ENCODE measurements at regions not wholly inside any gene's neighbourhood (a gene's known extent, or its start where the extent isn't known, plus 50 kb on each side); places are given as distances from the start of the nearest gene placed in this dataset.
A peak's percentile ranks its signal among the peaks of the same experiment; 100 is the strongest.

- H3K36me3 ChIP-seq, result no peaks in the 10 kb centered on the region
- no peak for DNase-seq
- WGBS, 2 donors (ENCODE audit: low coverage in 1 of 2), result 81 to 83% methylated on average over 1 of the region's 1 CpG
- TF ChIP-seq POLR2A (IDR thresholded peaks at IDR 0.05) (no peak), CTCF (IDR thresholded peaks at IDR 0.05) (no peak), EP300 (IDR thresholded peaks at IDR 0.05; ENCODE audit: low read depth) (no peak), POLR2AphosphoS5 (IDR thresholded peaks at IDR 0.05) (no peak)
- no peaks in the 10 kb centered on the region for H3K27me3 ChIP-seq
- in situ Hi-C loops (cut with MboI; ENCODE audit: low pct_ligation_motif_present in 1 of 4, low pct_unique_long_range_greater_than_20kb in 1 of 4, low sequenced_read_pairs in 3 of 4) (no loop called here), intact Hi-C loops (cut with DNase I; ENCODE audit: low total_unique reads) (no loop called here)
- no peaks in the 10 kb centered on the region for H3K9me3 ChIP-seq
- H3K27ac ChIP-seq, result no peak overlapping the region
- H3K4me1 ChIP-seq, result peaks cover 0 to 15% (median 5%) of the 10 kb centered on the region in 4 donors
- H3K4me3 ChIP-seq, result no peak overlapping the region
Observed at GRCh38 chr11:112793416-112793815, 167.8 kb upstream of the NCAM1 start.

- Histone ChIP-seq H3K27me3 (no peaks in the 10 kb centered on the region), H3K27ac (peak overlapping the region in 3 of 4 donors; percentile 3 to 58 (median 32)), H3K36me3 (no peaks in the 10 kb centered on the region), H3K4me1 (peaks cover 0 to 15% (median 5%) of the 10 kb centered on the region in 4 donors), H3K4me3 (no peak overlapping the region), H3K9me3 (no peaks in the 10 kb centered on the region)
- intact Hi-C loops (cut with DNase I; ENCODE audit: low total_unique reads), result no loop called here
- no peak for TF ChIP-seq POLR2A (IDR thresholded peaks at IDR 0.05)
- no peak for TF ChIP-seq POLR2AphosphoS5 (IDR thresholded peaks at IDR 0.05)
- TF ChIP-seq CTCF (IDR thresholded peaks at IDR 0.05), result no peak
- in situ Hi-C loops (cut with MboI; ENCODE audit: low pct_ligation_motif_present in 1 of 4, low pct_unique_long_range_greater_than_20kb in 1 of 4, low sequenced_read_pairs in 3 of 4), result no loop called here
- no peak for DNase-seq
- WGBS, 2 donors (ENCODE audit: low coverage in 1 of 2), result 48 to 73% methylated on average over 2 of the region's 2 CpGs
Observed at GRCh38 chr11:112794331-112794846, 166.8 kb upstream of the NCAM1 start.

- peak overlapping the region in 3 of 4 donors; percentile 3 to 58 (median 40) for H3K27ac ChIP-seq
- H3K4me3 ChIP-seq, result no peak overlapping the region
- H3K27me3 ChIP-seq, result no peaks in the 10 kb centered on the region
- in situ Hi-C loops (cut with MboI; ENCODE audit: low pct_ligation_motif_present in 1 of 4, low pct_unique_long_range_greater_than_20kb in 1 of 4, low sequenced_read_pairs in 3 of 4), result no loop called here
- 73 to 75% methylated on average over 4 to 14 of the region's 14 CpGs for WGBS, 2 donors (ENCODE audit: low coverage in 1 of 2)
- intact Hi-C loops (cut with DNase I; ENCODE audit: low total_unique reads), result no loop called here
- TF ChIP-seq CTCF (IDR thresholded peaks at IDR 0.05) (peak; percentile 24 to 70 (median 52)), POLR2AphosphoS5 (IDR thresholded peaks at IDR 0.05) (no peak)
- peaks cover 0 to 15% (median 5%) of the 10 kb centered on the region in 4 donors for H3K4me1 ChIP-seq
- no peaks in the 10 kb centered on the region for H3K36me3 ChIP-seq
- DNase-seq, result peak; percentile 30
- no peaks in the 10 kb centered on the region for H3K9me3 ChIP-seq
Observed at GRCh38 chr11:112795142-112795815, 165.9 kb upstream of the NCAM1 start.

- in situ Hi-C loops (cut with MboI; ENCODE audit: low pct_ligation_motif_present in 1 of 4, low pct_unique_long_range_greater_than_20kb in 1 of 4, low sequenced_read_pairs in 3 of 4) (no loop called here), intact Hi-C loops (cut with DNase I; ENCODE audit: low total_unique reads) (no loop called here)
- H3K4me3 ChIP-seq, result no peak overlapping the region
- no peak for DNase-seq
- no peaks in the 10 kb centered on the region for H3K36me3 ChIP-seq
- 67% methylated on average over 17 of the region's 17 CpGs; no CpG with 5 or more reads in 1 of the 2 donors for WGBS, 2 donors (ENCODE audit: low coverage in 1 of 2)
- H3K27me3 ChIP-seq, result no peaks in the 10 kb centered on the region
- H3K9me3 ChIP-seq, result no peaks in the 10 kb centered on the region
- no peak for TF ChIP-seq POLR2A (IDR thresholded peaks at IDR 0.05)
- no peak for TF ChIP-seq EP300 (IDR thresholded peaks at IDR 0.05; ENCODE audit: low read depth)
- no peak for TF ChIP-seq POLR2AphosphoS5 (IDR thresholded peaks at IDR 0.05)
- no peak for TF ChIP-seq CTCF (IDR thresholded peaks at IDR 0.05)
- peak overlapping the region; percentile 1 to 58 (median 25) for H3K27ac ChIP-seq
- peaks cover 0 to 15% (median 5%) of the 10 kb centered on the region in 4 donors for H3K4me1 ChIP-seq
Observed at GRCh38 chr11:112795911-112796649, 165.1 kb upstream of the NCAM1 start.

Data from transverse colon (tissue), 4 donors.